ENCODE measurements at regions not wholly inside any gene's neighbourhood (a gene's known extent, or its start where the extent isn't known, plus 50 kb on each side); places are given as distances from the start of the nearest gene placed in this dataset.

- H3K4me3 Mint-ChIP-seq = peak overlapping the region in 1 of 4 donors; percentile 28
These were observed 175.9 kb upstream of the ITGA4 start for GRCh38 chr2:181281206-181281832.

GRCh38 chr2:181285116-181285515 is 172.1 kb upstream of the ITGA4 start:
- ATAC-seq (ENCODE audit: low read depth in 2 of 2) (no peak), DNase-seq (no peak)
- Mint-ChIP-seq H3K27ac (peak overlapping the region in 1 of 3 donors; percentile 57), H3K36me3 (peaks cover 4% of the 10 kb centered on the region), H3K27me3 (no peaks in the 10 kb centered on the region), H3K4me1 (peaks cover 0 to 25% (median 16%) of the 10 kb centered on the region in 4 donors), H3K4me3 (no peak overlapping the region), H3K9me3 (no peaks in the 10 kb centered on the region)
- Histone ChIP-seq H3K4me3 (ENCODE audit: low read depth, low read length) (no peak overlapping the region), H3K9me3 (ENCODE audit: control insufficient read depth in 2 of 2, low read length in 2 of 2) (no peaks in the 10 kb centered on the region), H3K36me3 (ENCODE audit: control insufficient read depth, insufficient read depth, low read length) (no peaks in the 10 kb centered on the region), H3K27ac (ENCODE audit: insufficient read depth, low read length, poor library complexity, severe bottlenecking) (no peak overlapping the region), H3K27me3 (ENCODE audit: control insufficient read depth, insufficient read depth, low read length) (no peaks in the 10 kb centered on the region), H3K4me1 (ENCODE audit: control insufficient read depth, insufficient read depth, low read length, poor library complexity, severe bottlenecking) (no peaks in the 10 kb centered on the region)

More at GRCh38 chr2:181281206-181281832, 175.9 kb upstream of the ITGA4 start:
- no peaks in the 10 kb centered on the region for H3K27me3 ChIP-seq (ENCODE audit: control insufficient read depth, insufficient read depth, low read length)
- no peaks in the 10 kb centered on the region for H3K4me1 ChIP-seq (ENCODE audit: control insufficient read depth, insufficient read depth, low read length, poor library complexity, severe bottlenecking)
- H3K4me3 ChIP-seq (ENCODE audit: low read depth, low read length) = no peak overlapping the region
- Mint-ChIP-seq H3K9me3 (no peaks in the 10 kb centered on the region), H3K36me3 (peaks cover 4% of the 10 kb centered on the region), H3K4me1 (peaks cover 0 to 29% (median 15%) of the 10 kb centered on the region in 4 donors), H3K27me3 (no peaks in the 10 kb centered on the region), H3K27ac (peak overlapping the region; percentile 14 to 76 (median 15))
- ATAC-seq (ENCODE audit: low read depth in 2 of 2) (peak; percentile 56 to 62), DNase-seq (peak in 2 of 3 donors; percentile 44 to 65)
- H3K9me3 ChIP-seq (ENCODE audit: control insufficient read depth in 2 of 2, low read length in 2 of 2) = no peaks in the 10 kb centered on the region
- no peak overlapping the region for H3K27ac ChIP-seq (ENCODE audit: insufficient read depth, low read length, poor library complexity, severe bottlenecking)
- H3K36me3 ChIP-seq (ENCODE audit: control insufficient read depth, insufficient read depth, low read length) = no peaks in the 10 kb centered on the region

GRCh38 chr2:181289698-181290097 is 167.5 kb upstream of the ITGA4 start:
- H3K4me1 Mint-ChIP-seq = peaks cover 0 to 7% (median 3%) of the 10 kb centered on the region in 4 donors
- H3K27ac ChIP-seq (ENCODE audit: insufficient read depth, low read length, poor library complexity, severe bottlenecking) = no peak overlapping the region
- no peak overlapping the region for H3K27ac Mint-ChIP-seq
- H3K4me1 ChIP-seq (ENCODE audit: control insufficient read depth, insufficient read depth, low read length, poor library complexity, severe bottlenecking) = no peaks in the 10 kb centered on the region
- H3K27me3 ChIP-seq (ENCODE audit: control insufficient read depth, insufficient read depth, low read length) = no peaks in the 10 kb centered on the region
- H3K4me3 ChIP-seq (ENCODE audit: low read depth, low read length) = no peak overlapping the region
- no peak for DNase-seq
- peaks cover 0 to under 1% of the 10 kb centered on the region in 2 experiments for H3K9me3 ChIP-seq (ENCODE audit: control insufficient read depth in 2 of 2, low read length in 2 of 2)
- no peak for ATAC-seq (ENCODE audit: low read depth in 2 of 2)
- H3K27me3 Mint-ChIP-seq = peaks cover 6% of the 10 kb centered on the region
- H3K36me3 ChIP-seq (ENCODE audit: control insufficient read depth, insufficient read depth, low read length) = no peaks in the 10 kb centered on the region
- H3K4me3 Mint-ChIP-seq = no peak overlapping the region
- H3K36me3 Mint-ChIP-seq = peaks cover 7% of the 10 kb centered on the region
- peaks cover 0 to 2% (median 0%) of the 10 kb centered on the region in 7 donors for H3K9me3 Mint-ChIP-seq

- Mint-ChIP-seq H3K27me3 (peaks cover 6% of the 10 kb centered on the region), H3K4me3 (no peak overlapping the region), H3K36me3 (peaks cover 5% of the 10 kb centered on the region), H3K4me1 (peaks cover 0 to 7% (median under 1%) of the 10 kb centered on the region in 4 donors), H3K27ac (no peak overlapping the region), H3K9me3 (peaks cover 0 to 2% (median 0%) of the 10 kb centered on the region in 7 donors)
- Histone ChIP-seq H3K27ac (ENCODE audit: insufficient read depth, low read length, poor library complexity, severe bottlenecking) (no peak overlapping the region), H3K36me3 (ENCODE audit: control insufficient read depth, insufficient read depth, low read length) (no peaks in the 10 kb centered on the region), H3K9me3 (ENCODE audit: control insufficient read depth in 2 of 2, low read length in 2 of 2) (peaks cover 0 to 6% of the 10 kb centered on the region in 2 experiments), H3K4me3 (ENCODE audit: low read depth, low read length) (no peak overlapping the region), H3K4me1 (ENCODE audit: control insufficient read depth, insufficient read depth, low read length, poor library complexity, severe bottlenecking) (no peaks in the 10 kb centered on the region), H3K27me3 (ENCODE audit: control insufficient read depth, insufficient read depth, low read length) (no peaks in the 10 kb centered on the region)
- DNase-seq (no peak), ATAC-seq (ENCODE audit: low read depth in 2 of 2) (no peak)
These were observed 167.0 kb upstream of the ITGA4 start for GRCh38 chr2:181290182-181290581.

- Histone ChIP-seq H3K27me3 (ENCODE audit: control insufficient read depth, insufficient read depth, low read length) (no peaks in the 10 kb centered on the region), H3K36me3 (ENCODE audit: control insufficient read depth, insufficient read depth, low read length) (no peaks in the 10 kb centered on the region), H3K4me3 (ENCODE audit: low read depth, low read length) (no peak overlapping the region), H3K9me3 (ENCODE audit: control insufficient read depth in 2 of 2, low read length in 2 of 2) (peaks cover 4 to 12% of the 10 kb centered on the region in 2 experiments), H3K27ac (ENCODE audit: insufficient read depth, low read length, poor library complexity, severe bottlenecking) (no peak overlapping the region), H3K4me1 (ENCODE audit: control insufficient read depth, insufficient read depth, low read length, poor library complexity, severe bottlenecking) (no peaks in the 10 kb centered on the region)
- Mint-ChIP-seq H3K4me1 (peaks cover 0 to 5% (median 2%) of the 10 kb centered on the region in 4 donors), H3K36me3 (peaks cover 12% of the 10 kb centered on the region), H3K27me3 (peaks cover 6% of the 10 kb centered on the region), H3K4me3 (no peak overlapping the region), H3K27ac (peak overlapping the region in 1 of 3 donors; percentile 39), H3K9me3 (peaks cover under 1 to 28% (median 14%) of the 10 kb centered on the region in 7 donors)
- DNase-seq = no peak
- no peak for ATAC-seq (ENCODE audit: low read depth in 2 of 2)
These were observed 162.2 kb upstream of the ITGA4 start for GRCh38 chr2:181294979-181295378.

- peak overlapping the region; percentile 5 for H3K4me3 ChIP-seq (ENCODE audit: low read depth, low read length)
- peak in 1 of 3 donors; percentile 59 for DNase-seq
- H3K27ac Mint-ChIP-seq = peak overlapping the region in 2 of 3 donors; percentile 42 to 99
- no peak overlapping the region for H3K4me3 Mint-ChIP-seq
- no peaks in the 10 kb centered on the region for H3K27me3 Mint-ChIP-seq
- peaks cover 16 to 39% (median 24%) of the 10 kb centered on the region in 4 donors for H3K4me1 Mint-ChIP-seq
- H3K27me3 ChIP-seq (ENCODE audit: control insufficient read depth, insufficient read depth, low read length) = no peaks in the 10 kb centered on the region
- H3K27ac ChIP-seq (ENCODE audit: insufficient read depth, low read length, poor library complexity, severe bottlenecking) = no peak overlapping the region
- H3K36me3 Mint-ChIP-seq = peaks cover 6% of the 10 kb centered on the region
- H3K4me1 ChIP-seq (ENCODE audit: control insufficient read depth, insufficient read depth, low read length, poor library complexity, severe bottlenecking) = peaks cover 21% of the 10 kb centered on the region
- peaks cover under 1 to 3% of the 10 kb centered on the region in 2 experiments for H3K9me3 ChIP-seq (ENCODE audit: control insufficient read depth in 2 of 2, low read length in 2 of 2)
- H3K9me3 Mint-ChIP-seq = peaks cover 3 to 25% (median 10%) of the 10 kb centered on the region in 7 donors
- no peaks in the 10 kb centered on the region for H3K36me3 ChIP-seq (ENCODE audit: control insufficient read depth, insufficient read depth, low read length)
- ATAC-seq (ENCODE audit: low read depth in 2 of 2) = peak; percentile 49 to 50
These were observed 156.4 kb upstream of the ITGA4 start for GRCh38 chr2:181300600-181301291.

- peak overlapping the region; percentile 13 to 51 (median 49) for H3K4me3 Mint-ChIP-seq
- DNase-seq (peak in 1 of 3 donors; percentile 53), ATAC-seq (ENCODE audit: low read depth in 2 of 2) (no peak)
- Histone ChIP-seq H3K27me3 (ENCODE audit: control insufficient read depth, insufficient read depth, low read length) (no peaks in the 10 kb centered on the region), H3K27ac (ENCODE audit: insufficient read depth, low read length, poor library complexity, severe bottlenecking) (peak overlapping the region; percentile 80), H3K9me3 (ENCODE audit: control insufficient read depth in 2 of 2, low read length in 2 of 2) (no peaks in the 10 kb centered on the region), H3K4me3 (ENCODE audit: low read depth, low read length) (peak overlapping the region; percentile 39), H3K36me3 (ENCODE audit: control insufficient read depth, insufficient read depth, low read length) (no peaks in the 10 kb centered on the region), H3K4me1 (ENCODE audit: control insufficient read depth, insufficient read depth, low read length, poor library complexity, severe bottlenecking) (peaks cover 45% of the 10 kb centered on the region)
- H3K4me1 Mint-ChIP-seq = peaks cover 33 to 72% (median 42%) of the 10 kb centered on the region in 4 donors
- no peaks in the 10 kb centered on the region for H3K36me3 Mint-ChIP-seq
- peaks cover 0 to 5% (median 1%) of the 10 kb centered on the region in 7 donors for H3K9me3 Mint-ChIP-seq
- H3K27ac Mint-ChIP-seq = peak overlapping the region; percentile 76 to 95 (median 91)
- H3K27me3 Mint-ChIP-seq = no peaks in the 10 kb centered on the region
These were observed 153.0 kb upstream of the ITGA4 start for GRCh38 chr2:181304011-181304844.
